Stomach (tissue), 4 donors: ENCODE measurements at regions not wholly inside any gene's neighbourhood (a gene's known extent, or its start where the extent isn't known, plus 50 kb on each side); places are given as distances from the start of the nearest gene placed in this dataset.
"Not testable (repeated sequence)": the region's sequence is repeated elsewhere in the genome, so short reads cannot be mapped to it uniquely, and the experiment has no call there.

Experiments used
- CTCF ChIP-seq, 7 experiments: fragments of 450-650 bp in 4 of 7; fragments of 200-600 bp in 3 of 7; sonication (generic) in 3 of 7; IDR thresholded peaks; one replicate each; pipeline ENCODE4 v1.5.1; 2016 to 2019; ENCODE audit warnings: antibody characterized with exemption in 7 of 7, control low read depth in 2 of 7, mild to moderate bottlenecking in 1 of 7
- EP300 ChIP-seq: sonication (generic); formaldehyde crosslinking; IDR thresholded peaks from one replicate; pipeline ENCODE4 v1.6.1; 2017; ENCODE audit warnings: antibody characterized with exemption
- POLR2AphosphoS5 ChIP-seq, 3 donors: sonication (generic); formaldehyde crosslinking; IDR thresholded peaks; one replicate each; pipeline ENCODE4 v1.6.1; 2016; ENCODE audit warnings: antibody characterized with exemption in 3 of 3

- TF ChIP-seq POLR2AphosphoS5 (IDR thresholded peaks at IDR 0.05); EP300; CTCF (IDR thresholded peaks at IDR 0.05): not testable (repeated sequence)
These were observed 776.3 kb downstream of the GRIK2 start for GRCh38 chr6:102169802-102170201.
